ENCODE measurements at regions not wholly inside any gene's neighbourhood (a gene's known extent, or its start where the extent isn't known, plus 50 kb on each side); places are given as distances from the start of the nearest gene placed in this dataset.

DNA sequence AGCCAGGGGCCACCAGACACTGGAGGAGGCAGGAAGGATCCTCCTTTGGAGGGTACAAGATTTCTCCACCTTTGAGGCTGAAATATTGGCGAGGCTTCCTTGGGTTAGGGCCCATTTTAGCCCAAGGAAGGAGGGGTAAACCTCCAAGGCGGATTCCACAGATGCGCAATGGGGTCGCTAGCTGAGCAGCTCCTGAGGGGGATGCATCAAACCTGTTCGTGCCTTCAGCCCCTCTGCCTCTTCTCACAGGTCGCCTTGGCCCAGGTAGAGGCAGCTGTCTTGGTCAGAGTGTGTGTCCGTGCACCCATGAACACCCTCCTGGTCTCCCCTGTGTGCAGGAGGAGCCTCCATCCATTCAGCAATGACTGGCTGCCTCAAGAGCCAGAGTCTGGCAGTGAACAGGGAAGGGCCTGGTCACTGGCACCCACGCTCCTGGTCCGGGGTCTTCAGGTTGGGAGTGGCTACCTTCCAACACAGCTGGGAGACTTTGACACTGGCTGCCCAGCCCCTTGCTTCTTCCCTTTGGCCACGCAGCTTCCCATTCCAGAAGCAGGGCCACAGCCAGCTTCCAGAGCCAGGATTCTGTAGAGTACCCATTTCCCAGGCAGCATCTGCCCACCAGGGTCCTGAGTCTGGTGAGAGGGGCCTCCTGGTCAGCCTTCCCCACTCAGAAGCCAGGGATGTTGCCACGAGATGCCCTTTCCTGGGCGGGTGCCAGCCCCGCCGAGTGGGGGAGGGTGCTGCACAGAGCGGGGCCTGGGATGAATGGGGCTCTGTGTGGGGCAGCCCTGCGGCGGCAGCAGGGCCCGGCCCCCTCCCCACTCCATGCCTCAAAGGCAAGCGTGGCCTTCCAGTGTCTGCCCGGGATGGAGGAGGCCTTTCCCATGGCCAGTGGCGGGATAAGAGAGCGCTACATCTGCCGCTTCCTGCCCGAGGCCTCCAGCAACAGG is 95.8 kb upstream of the GPC1 start:
- DNase-seq (ENCODE audit: low spot score), result no peak
- no peak for FAIRE-seq

DNA sequence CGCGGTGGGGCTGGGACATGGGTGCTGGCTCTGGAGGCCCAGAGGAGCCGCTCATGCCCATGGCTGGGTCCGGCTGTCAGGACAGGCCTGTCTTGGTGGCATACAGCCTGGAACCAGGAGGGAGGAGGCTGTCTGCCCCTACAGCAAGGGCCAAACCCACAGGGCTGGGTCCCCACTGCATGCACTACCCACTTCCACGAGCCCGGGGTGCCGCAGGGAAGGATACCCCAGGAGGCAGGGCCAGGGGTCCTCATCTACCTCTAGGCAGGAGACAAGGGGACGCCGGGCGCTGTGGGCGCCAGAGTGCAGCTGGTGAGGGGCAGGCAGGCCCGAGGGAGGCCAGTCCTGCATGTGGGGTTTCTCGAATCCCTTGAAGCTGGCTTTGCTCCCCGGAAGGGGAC is 95.1 kb upstream of the GPC1 start:
- DNase-seq (ENCODE audit: low spot score), result no peak
- FAIRE-seq, result no peak

DNA sequence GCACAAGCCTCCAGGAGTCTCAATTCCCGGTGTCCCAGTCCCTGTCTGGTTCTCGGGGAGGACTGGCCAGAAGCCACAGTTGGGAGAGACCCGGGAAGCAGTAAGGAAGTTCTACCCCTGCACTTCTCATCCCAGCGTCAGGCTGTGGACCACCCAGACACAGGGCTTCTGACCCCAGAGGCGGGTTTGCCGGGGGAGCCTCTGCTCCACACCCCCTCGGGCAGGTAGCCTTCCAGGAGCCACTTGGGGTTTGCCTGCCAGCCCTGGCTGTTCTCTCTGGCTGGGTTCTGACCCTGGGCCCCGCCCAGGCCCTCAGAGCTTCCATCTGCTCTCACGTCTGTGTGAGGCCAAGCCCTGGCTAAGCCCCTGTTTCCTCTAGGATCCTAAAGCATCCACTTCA is 94.4 kb upstream of the GPC1 start:
- FAIRE-seq, result no peak
- no peak for DNase-seq (ENCODE audit: low spot score)

DNA sequence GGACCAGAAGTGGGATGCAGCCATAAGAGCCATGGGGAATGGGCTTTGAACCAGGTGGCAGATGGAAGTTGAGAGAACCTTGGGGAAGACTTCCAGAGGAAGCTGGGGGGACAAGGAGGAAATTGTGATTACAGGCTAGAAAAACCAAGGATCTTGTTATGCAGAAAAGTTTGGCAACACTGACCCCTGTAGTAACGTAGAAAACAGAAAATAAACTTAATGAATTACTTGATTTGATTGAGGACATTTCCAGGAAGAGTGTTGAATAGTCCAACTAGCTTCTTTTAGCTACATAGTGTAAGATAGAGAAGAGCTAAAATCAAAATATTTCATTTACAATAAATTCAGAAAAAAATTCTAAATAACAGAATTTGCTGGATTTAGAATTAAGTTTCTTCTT is 91.9 kb upstream of the GPC1 start:
- FAIRE-seq, result no peak
- no peak for DNase-seq (ENCODE audit: low spot score)

DNA sequence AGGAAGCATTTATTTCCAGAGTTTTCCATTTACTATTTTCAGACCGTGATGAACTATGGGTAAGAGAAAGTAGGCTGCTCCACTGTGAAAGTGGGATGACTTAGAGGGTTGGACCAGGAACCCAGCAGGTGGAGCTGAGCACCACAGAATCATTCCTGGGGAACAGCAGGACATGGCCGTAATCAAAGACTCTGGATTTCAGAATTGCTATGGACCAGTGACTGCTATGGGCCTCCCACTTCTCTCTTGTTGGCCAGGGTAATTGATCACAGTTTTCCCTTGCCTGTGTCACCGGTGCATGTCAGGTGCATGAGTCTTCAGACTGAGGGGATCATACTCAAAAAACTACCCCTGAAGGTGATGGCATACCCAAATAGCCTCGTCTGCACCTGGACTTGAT is 90.6 kb upstream of the GPC1 start:
- no peak for FAIRE-seq
- DNase-seq (ENCODE audit: low spot score), result no peak

DNA sequence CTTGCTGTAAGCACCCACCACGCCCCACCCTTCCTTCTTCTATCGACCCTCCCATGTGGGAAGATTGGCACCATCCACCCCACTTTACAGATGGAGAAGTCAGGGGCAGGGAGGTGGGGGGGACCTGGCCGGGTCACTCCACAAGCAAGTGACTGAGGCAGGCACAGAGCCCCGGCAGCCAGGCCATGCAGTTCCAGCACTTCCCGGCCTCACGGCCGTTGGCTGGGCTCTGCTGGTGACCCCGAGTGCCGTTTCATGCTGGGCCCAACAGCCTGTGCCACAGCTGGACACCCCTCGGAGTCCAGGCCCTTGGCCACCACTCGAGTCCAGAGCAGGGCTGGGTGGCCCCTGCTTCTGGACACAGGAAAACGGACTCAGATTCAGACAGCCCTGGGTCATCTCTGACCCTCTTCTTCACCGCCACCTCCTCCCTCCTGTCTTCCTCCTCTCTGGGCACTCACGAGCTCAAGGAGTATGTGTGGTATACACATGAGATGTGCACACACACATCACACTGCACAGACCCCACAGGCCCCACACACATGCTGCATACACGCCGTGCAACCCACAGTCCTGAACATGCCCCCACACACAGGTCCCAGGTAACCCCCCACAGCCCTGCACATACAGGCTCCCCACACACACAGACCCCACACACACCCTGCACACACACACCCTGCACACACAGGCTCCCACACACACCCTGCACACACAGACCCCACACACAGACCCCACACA is 89.3 kb upstream of the GPC1 start:
- FAIRE-seq (peak; percentile 55), DNase-seq (ENCODE audit: low spot score) (no peak)

DNA sequence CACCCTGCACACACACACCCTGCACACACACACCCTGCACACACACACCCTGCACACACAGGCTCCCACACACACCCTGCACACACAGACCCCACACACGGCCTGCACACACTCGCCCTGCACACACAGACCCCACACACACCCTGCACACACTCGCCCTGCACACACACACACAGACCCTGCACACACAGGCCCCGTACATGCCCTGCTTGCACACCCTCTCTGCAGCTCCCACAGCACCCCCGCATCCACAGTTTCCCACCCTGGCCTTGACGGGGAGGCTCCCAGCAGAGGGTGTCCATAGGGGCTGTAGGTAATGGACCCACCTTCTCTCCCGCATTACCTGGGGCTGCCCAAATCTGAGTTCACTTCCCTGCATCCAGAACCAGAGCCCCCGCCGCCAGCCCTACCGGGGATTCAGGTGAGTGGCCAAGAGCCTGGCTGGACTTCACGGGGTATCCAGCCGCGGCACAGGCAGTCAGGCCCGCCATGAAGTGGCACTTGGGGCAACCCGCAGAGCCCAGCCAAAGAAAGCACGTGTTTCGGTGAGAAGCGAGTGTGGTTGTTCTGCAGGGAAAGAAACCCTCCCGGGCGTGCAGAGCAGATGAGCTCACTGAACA is 88.6 kb upstream of the GPC1 start:
- FAIRE-seq, result peak; percentile 87
- DNase-seq (ENCODE audit: low spot score), result no peak

DNA sequence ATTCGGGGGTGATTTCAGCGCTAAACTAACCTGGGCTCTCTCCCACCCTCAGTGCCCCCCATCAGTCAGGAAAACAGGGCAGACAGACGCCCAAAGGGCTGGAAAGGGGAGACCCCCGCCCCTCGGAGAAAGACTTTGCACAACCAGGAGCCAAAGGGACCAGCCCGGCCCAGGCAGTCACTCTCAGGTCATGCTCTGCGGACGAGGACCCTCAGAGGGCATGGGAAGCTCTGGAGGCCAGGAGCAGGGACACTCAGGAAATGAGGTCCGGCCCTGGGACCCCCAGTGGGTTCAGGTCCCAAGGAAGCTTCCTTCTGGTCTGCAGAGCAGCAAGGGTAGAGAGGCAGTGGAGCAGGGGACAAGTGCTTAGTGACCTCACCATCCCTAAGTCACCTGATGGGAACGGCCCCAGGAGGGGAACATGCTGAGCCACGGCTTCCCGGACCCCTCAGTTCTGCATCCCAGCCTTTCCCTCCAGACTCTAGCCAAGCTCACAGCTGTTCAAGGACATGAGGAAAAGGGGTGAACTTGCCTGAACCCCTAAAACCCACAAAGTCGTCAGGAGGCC is 88.0 kb upstream of the GPC1 start:
- no peak for DNase-seq (ENCODE audit: low spot score)
- FAIRE-seq, result no peak

DNA sequence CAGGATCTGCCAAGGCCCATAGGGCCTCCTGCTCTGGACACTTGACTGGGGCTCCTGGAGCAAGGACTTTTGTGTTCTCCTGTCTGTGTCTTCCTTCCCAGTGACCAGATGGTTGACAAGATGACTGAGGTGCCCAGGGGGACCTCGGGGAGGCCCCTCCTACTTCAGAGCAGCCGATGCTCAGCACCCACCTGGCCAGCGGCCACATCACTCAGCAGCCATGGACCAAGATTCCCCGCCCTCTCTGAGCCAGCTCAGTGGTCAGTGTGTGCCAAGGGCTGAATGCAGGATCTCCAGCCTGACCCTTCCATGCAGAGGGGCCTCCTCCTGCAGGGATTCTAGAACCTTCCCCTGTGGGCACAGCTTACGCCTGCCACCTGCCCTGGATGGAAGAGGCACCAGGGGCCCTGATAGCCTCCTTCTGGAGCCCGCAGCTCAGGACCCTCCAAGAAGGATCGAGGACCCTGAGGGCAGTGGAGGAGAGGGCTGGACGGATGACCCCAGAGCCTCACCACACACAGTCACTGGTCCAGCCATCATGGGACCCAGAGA is 87.4 kb upstream of the GPC1 start:
- FAIRE-seq (no peak), DNase-seq (ENCODE audit: low spot score) (no peak)

DNA sequence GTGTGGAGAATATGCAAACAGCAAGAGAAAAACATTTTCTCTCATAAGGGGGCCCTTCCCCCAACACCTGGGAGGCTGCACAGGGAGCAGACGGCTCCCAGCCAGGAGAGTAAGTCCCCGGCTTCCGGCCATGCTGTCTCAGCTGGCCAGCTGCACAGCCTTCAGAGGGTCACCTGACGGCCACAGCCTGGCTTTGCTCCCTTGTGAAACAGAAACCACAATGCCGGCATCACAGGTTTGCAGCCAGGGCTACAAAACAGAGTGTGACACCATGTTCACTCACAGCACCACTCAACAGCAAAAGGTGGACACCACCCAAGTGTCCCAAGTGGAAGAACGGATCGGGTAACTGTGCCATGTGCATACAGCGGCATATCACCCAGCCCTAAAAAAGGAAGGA is 86.9 kb upstream of the GPC1 start:
- FAIRE-seq, result no peak
- DNase-seq (ENCODE audit: low spot score), result peak; percentile 27

DNA sequence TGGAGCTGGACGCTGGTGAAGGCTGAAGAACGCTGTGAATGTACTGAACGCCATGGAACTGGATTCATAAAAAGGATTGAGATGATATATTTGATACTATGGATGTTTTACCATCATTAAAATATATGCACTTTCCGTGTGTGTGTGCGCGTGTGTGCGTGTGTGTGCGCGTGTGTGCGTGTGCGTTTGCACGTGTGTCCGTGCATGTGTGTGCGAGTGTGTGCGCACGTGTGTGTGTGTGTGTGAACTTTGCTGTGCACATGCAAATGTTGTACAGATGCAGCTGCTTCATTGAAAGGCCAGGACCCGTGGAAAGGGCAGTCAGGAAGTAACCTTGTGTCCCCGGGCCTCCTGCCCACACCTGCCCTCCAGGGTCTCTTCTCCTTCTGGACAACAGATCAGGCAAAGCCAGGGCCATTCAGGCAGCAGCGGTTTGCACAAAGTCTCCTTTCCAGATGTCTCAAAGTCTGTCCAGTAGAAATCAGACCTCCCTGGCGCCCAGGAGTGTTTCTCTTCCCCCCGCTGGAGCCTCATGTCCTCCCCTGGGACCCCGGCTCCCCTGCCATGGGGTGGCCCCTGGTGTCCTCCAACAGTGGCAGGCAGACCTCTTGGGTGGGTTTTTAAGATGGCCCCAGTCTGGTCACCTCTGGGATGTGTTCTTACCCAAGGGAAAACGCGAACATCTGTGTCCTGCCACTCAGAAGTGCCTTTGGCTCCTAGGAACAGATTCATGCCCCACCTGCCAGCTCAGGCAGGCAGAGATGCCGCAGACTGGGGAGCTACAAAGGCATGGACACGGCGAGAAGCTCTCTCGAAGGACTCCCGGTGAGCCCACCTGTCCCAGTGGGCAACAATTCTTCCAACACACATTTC is 86.1 kb upstream of the GPC1 start:
- FAIRE-seq, result peak; percentile 67

DNA sequence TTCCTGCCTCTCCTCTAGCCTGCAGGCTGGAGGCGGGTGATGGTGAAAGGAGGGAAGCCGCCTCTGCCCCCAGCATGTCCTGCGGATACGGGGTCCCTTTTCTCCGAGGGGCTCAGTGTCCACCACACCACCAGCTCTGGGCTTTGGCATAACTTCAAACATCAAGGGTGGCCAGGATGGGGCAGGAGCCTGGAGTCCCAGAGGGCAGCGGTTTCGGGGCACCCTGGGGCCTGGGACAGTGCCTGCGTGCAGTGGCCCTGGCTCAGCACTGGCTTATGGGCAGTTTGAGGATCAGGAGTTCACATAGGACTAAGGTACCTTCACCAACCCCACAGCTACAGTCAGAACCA is 85.5 kb upstream of the GPC1 start:
- DNase-seq (ENCODE audit: low spot score) (no peak), FAIRE-seq (no peak)

More for the DNA sequence above, 86.1 kb upstream of the GPC1 start:
- no peak for DNase-seq (ENCODE audit: low spot score)

DNA sequence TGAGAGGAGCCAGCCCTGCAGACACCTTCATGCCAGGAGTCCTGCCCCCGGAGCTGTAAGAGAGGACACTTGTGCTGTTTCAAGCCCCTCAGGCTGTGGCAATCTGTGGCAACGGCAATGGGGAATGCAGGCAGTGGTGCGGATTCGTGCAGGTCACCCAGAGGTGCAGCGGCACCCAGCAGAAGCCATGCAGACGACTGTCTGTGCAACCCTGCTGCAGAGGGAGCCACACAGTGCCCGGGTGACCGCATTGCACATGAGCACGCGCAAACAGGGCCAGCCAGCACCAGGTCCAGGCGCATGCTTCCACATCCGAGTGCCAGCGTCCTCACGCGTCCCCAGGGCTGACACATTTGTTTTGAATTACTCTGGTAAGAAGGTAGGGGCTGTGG is 84.8 kb upstream of the GPC1 start:
- FAIRE-seq, result no peak
- no peak for DNase-seq (ENCODE audit: low spot score)

DNA sequence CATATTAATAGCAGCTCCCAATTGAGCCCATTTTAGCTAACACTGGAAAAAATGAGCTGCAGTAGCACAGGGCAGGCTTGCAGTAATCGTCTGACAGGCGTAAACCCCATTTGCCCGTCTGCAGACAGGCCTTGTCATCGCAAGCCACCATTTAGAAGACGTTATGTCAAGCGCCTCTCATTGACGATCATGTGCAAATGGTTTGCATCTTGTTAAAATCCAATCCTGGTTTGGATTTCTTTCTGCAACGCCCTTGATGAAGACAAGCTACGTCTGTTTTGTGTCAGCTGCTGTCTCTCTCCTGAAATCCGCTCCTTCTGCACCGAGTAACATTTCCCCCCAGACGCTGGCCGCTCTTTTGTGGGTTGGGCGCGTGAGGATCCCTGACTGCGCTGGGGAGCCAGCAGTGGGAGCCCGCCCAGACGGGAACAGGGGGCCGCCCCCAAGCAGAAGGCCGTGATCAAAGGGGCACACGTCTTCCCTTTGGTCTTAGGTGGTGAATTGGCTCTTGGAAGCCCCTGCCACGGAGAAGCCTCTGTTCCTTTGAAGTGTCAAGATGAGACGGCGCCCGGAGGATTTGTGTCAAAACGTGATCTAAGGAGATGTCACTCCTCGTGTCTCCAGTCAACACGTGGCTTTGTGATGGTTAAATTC is 84.2 kb upstream of the GPC1 start:
- DNase-seq (ENCODE audit: low spot score) (no peak), FAIRE-seq (no peak)

DNA sequence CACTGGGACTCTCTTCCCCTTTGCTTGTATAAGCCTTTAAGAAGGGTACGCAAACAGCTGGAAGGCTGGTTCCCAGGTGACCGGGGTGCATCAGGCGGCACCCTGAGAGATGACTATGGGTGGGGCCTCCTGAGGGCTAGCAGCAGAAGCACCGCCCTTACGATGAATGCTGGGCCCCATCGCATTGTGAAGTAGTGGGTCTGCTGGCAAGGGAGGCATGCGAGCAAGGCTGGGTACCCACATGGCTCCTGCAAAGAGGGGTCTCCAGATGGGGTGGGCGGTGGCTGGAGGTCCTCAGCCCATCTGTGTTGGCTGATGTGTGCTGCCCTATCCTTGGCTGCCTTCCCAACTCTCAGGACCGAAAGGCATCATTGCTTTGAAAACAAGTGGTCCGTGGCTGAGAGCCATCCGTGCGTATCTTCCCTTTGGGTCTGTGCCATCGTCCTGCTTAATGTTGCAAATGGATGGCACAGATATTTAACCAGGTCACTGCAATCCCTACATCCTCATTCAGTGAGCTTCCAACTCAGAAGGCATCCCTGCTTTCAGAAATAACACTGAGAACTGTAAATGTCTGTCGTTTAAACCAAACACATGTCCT is 83.5 kb upstream of the GPC1 start:
- DNase-seq (ENCODE audit: low spot score) (no peak), FAIRE-seq (no peak)

DNA sequence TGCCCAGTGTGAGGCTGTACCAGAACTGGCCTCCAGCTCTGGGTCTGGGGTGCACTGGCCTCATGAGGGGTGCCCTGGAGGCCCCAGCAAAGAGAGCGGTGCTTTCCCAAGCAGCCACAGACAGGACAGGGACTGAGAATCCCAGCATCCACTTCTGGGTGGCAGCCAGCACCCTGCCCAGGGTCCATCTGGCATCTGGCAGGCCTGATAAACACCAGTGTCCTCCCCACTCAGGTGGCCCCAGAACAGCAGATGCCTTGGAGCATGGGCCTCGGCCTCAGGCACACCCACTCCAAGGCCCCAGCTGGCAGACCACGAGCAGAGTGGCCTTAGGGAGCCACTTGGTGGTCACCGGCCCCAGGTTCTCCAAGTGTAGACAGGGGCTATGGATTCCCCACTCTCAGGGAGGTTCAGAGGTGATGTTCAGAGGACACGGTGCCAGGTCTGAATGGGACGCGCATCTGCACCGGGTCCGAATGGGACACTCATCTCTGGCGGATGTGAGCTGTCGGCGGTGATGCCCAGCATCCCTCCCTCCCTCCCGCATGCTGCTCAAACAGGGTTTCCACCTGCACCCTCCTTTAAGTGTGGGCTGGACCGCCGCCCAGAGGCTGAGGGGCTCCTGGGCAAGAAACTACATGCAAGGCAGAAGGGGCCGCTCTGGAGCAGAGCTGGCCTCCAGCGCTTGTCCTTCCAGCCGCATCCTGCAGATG is 82.2 kb upstream of the GPC1 start:
- DNase-seq (ENCODE audit: low spot score) (no peak), FAIRE-seq (no peak)

DNA sequence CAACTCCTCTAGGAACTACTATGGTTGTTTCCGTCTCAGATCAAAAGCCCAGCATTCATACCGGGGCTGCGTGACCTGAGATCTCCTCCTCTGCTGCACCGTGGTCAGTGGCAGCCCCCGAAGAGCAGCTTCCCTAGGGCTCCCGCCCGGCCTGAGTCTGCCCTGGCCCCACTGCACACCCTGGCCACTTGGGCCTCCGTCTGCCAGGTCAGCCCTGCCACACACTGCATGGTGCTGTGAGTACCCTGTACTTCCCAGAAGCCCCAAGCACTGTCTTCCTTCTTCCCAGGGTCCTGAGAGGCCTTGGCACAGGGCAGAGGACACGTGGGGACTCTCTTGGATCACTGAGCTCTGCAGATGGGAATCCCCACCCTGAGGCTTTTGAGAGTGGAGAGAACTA is 81.5 kb upstream of the GPC1 start:
- FAIRE-seq (no peak), DNase-seq (ENCODE audit: low spot score) (no peak)

DNA sequence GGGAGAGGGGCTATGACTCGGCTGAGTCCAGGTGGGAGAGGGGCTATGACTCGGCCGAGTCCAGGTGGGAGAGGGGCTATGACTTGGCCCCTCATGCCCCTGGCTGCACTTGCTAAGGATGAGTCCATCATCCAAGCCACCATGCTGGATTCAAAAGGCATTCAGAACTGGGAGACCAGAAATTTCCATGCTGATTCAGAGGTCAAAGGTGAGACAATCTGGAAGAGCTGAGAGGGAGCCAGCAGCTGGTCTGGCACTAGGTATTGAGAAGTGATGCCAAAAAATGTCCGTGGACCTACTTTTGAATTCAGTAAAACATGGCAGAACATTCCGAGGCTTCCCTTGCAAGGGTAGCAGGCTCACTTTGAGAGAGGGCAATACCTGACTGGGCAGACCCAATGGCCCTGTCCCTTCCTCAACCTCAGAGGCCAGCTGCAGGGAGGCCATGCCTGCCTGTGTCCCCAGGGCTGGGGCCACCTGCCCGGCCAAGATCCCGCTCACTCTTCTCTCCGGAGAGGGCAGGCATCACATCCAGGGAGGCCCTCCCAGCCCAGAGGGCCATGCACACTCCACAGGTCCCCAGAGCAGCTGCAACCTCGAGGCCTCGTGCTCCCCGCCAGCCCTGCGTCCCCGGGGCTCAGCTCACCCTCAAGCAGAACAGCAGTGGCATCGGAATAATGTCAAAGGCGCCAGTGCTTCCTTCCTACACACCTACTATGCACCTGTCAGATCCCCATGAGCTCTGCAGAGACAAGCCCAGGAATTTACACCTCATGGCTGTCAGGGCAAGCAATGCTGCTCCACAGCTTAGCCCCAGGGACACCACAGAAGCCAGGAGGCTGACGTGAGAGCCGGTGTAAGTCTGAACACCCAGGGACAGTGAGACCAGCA is 80.2 kb upstream of the GPC1 start:
- DNase-seq (ENCODE audit: low spot score) (peak; percentile 51), FAIRE-seq (no peak)
